Fibroblast of lung (primary cell): ENCODE measurements at regions not wholly inside any gene's neighbourhood (a gene's known extent, or its start where the extent isn't known, plus 50 kb on each side); places are given as distances from the start of the nearest gene placed in this dataset.

ENCODE experiments used
- DNase-seq, 2 donors: peaks; one replicate each; pipeline versions ENCODE4 v3.0.0 to v3.0.0-alpha.2; 2010; ENCODE audit warnings: low read depth in 2 of 2
- H2AFZ ChIP-seq: 2 replicates; pipeline ENCODE4 v1.5.1; 2012; ENCODE audit warnings: low read length, control low read depth, inconsistent platforms
- H3K27ac ChIP-seq: 2 replicates; pipeline ENCODE4 v1.5.1; 2011; ENCODE audit warnings: low read length, control low read depth; ENCODE audit not compliant: insufficient read depth
- H3K27me3 ChIP-seq: 2 replicates; pipeline ENCODE4 v1.5.1; 2011; ENCODE audit warnings: mild to moderate bottlenecking, low read length; ENCODE audit not compliant: control insufficient read depth, insufficient read depth
- H3K36me3 ChIP-seq: 2 replicates; pipeline ENCODE4 v1.5.1; 2011; ENCODE audit warnings: low read length; ENCODE audit not compliant: control insufficient read depth, insufficient read depth
- H3K4me1 ChIP-seq: 2 replicates; pipeline ENCODE4 v1.5.1; 2011; ENCODE audit warnings: low read length; ENCODE audit not compliant: control insufficient read depth, insufficient read depth; ENCODE audit errors: extremely low read depth
- H3K4me2 ChIP-seq: 2 replicates; pipeline ENCODE4 v1.5.1; 2011; ENCODE audit warnings: low read length, control low read depth; ENCODE audit not compliant: insufficient read depth; ENCODE audit errors: extremely low read depth
- H3K4me3 ChIP-seq, 4 experiments: fragments of 200-600 bp in 1 of 4; sonication (generic) in 1 of 4; replicated peaks in 1 of 4; 2 replicates each; pipeline ENCODE4 v1.5.1; 2011 to 2016; ENCODE audit warnings: low read length in 4 of 4, low read depth in 3 of 4, mild to moderate bottlenecking in 3 of 4, control low read depth in 2 of 4, inconsistent platforms in 1 of 4, mixed read lengths in 1 of 4; ENCODE audit not compliant: insufficient read depth in 1 of 4; ENCODE audit errors: control extremely low read depth in 1 of 4
- H3K79me2 ChIP-seq: 2 replicates; pipeline ENCODE4 v1.5.1; 2012; ENCODE audit warnings: mild to moderate bottlenecking, low read length, inconsistent platforms; ENCODE audit not compliant: control insufficient read depth, insufficient read depth
- H3K9ac ChIP-seq: 2 replicates; pipeline ENCODE4 v1.5.1; 2011; ENCODE audit warnings: mild to moderate bottlenecking, low read length, control low read depth; ENCODE audit not compliant: insufficient read depth
- H3K9me3 ChIP-seq: 2 replicates; pipeline ENCODE4 v1.5.1; 2012; ENCODE audit warnings: low read depth, low read length; ENCODE audit not compliant: control insufficient read depth, insufficient read depth
- H4K20me1 ChIP-seq: 2 replicates; pipeline ENCODE4 v1.5.1; 2011; ENCODE audit warnings: low read length; ENCODE audit not compliant: control insufficient read depth, insufficient read depth; ENCODE audit errors: extremely low read depth
- EZH2 ChIP-seq: IDR thresholded peaks from 2 replicates; pipeline ENCODE4 v1.5.1; 2012; ENCODE audit warnings: low read length, control low read depth, mild to moderate bottlenecking; ENCODE audit errors: missing control alignments
- TF ChIP-seq, protein P1 (sequence below), 2 donors: IDR thresholded peaks in 1 of 2; conservative IDR thresholded peaks in 1 of 2; 1 replicate in 1 of 2; 2 replicates in 1 of 2; pipeline ENCODE4 v1.5.1; 2011 to 2012; ENCODE audit warnings: low read length in 2 of 2, control low read depth in 1 of 2, inconsistent platforms in 1 of 2, low read depth in 1 of 2, mild to moderate bottlenecking in 1 of 2

GRCh38 chr13:26950968-26951367 lies 190.4 kb upstream of the GPR12 start:
- no peak overlapping the region for H3K27ac ChIP-seq
- no peak for DNase-seq
- H3K9me3 ChIP-seq = no peaks in the 10 kb centered on the region
- no peaks in the 10 kb centered on the region for H4K20me1 ChIP-seq
- H3K4me2 ChIP-seq = no peak overlapping the region
- no peak overlapping the region for H3K4me3 ChIP-seq
- H3K27me3 ChIP-seq = peaks cover 2% of the 10 kb centered on the region
- no peaks in the 10 kb centered on the region for H3K4me1 ChIP-seq
- H2AFZ ChIP-seq = no peak overlapping the region
- no peak overlapping the region for H3K9ac ChIP-seq
- no peaks in the 10 kb centered on the region for H3K36me3 ChIP-seq
- TF ChIP-seq EZH2 = no peak
- TF ChIP-seq, protein P1, sequence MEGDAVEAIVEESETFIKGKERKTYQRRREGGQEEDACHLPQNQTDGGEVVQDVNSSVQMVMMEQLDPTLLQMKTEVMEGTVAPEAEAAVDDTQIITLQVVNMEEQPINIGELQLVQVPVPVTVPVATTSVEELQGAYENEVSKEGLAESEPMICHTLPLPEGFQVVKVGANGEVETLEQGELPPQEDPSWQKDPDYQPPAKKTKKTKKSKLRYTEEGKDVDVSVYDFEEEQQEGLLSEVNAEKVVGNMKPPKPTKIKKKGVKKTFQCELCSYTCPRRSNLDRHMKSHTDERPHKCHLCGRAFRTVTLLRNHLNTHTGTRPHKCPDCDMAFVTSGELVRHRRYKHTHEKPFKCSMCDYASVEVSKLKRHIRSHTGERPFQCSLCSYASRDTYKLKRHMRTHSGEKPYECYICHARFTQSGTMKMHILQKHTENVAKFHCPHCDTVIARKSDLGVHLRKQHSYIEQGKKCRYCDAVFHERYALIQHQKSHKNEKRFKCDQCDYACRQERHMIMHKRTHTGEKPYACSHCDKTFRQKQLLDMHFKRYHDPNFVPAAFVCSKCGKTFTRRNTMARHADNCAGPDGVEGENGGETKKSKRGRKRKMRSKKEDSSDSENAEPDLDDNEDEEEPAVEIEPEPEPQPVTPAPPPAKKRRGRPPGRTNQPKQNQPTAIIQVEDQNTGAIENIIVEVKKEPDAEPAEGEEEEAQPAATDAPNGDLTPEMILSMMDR (conservative IDR thresholded peaks at IDR 0.05 in 1 of 2, IDR thresholded peaks at IDR 0.05 in 1 of 2; ENCODE audit: low read depth in 1 of 2, low read length in 2 of 2) = no peak
- no peaks in the 10 kb centered on the region for H3K79me2 ChIP-seq

- no peaks in the 10 kb centered on the region for H3K9me3 ChIP-seq
- peaks cover 2% of the 10 kb centered on the region for H3K27me3 ChIP-seq
- no peaks in the 10 kb centered on the region for H3K4me1 ChIP-seq
- H3K79me2 ChIP-seq = no peaks in the 10 kb centered on the region
- H3K4me2 ChIP-seq = no peak overlapping the region
- H2AFZ ChIP-seq = no peak overlapping the region
- no peak overlapping the region for H3K27ac ChIP-seq
- no peak for DNase-seq
- no peaks in the 10 kb centered on the region for H3K36me3 ChIP-seq
- no peak for TF ChIP-seq EZH2
- TF ChIP-seq, protein P1 (conservative IDR thresholded peaks at IDR 0.05 in 1 of 2, IDR thresholded peaks at IDR 0.05 in 1 of 2; ENCODE audit: low read depth in 1 of 2, low read length in 2 of 2) = no peak
- no peak overlapping the region for H3K9ac ChIP-seq
- H3K4me3 ChIP-seq = no peak overlapping the region
- H4K20me1 ChIP-seq = no peaks in the 10 kb centered on the region
Observed at GRCh38 chr13:26950546-26950945, 190.0 kb upstream of the GPR12 start.

GRCh38 chr13:26949701-26950502 lies 189.3 kb upstream of the GPR12 start:
- Histone ChIP-seq H3K4me3 (no peak overlapping the region), H2AFZ (no peak overlapping the region), H3K27me3 (peaks cover 2% of the 10 kb centered on the region), H3K27ac (no peak overlapping the region), H3K79me2 (no peaks in the 10 kb centered on the region), H3K4me1 (no peaks in the 10 kb centered on the region), H3K4me2 (no peak overlapping the region), H3K9ac (no peak overlapping the region), H4K20me1 (no peaks in the 10 kb centered on the region), H3K36me3 (no peaks in the 10 kb centered on the region), H3K9me3 (no peaks in the 10 kb centered on the region)
- no peak for DNase-seq
- TF ChIP-seq, protein P1 (conservative IDR thresholded peaks at IDR 0.05 in 1 of 2, IDR thresholded peaks at IDR 0.05 in 1 of 2; ENCODE audit: low read depth in 1 of 2, low read length in 2 of 2) = no peak
- no peak for TF ChIP-seq EZH2
